PC-3 (cell line): ENCODE measurements at regions not wholly inside any gene's neighbourhood (a gene's known extent, or its start where the extent isn't known, plus 50 kb on each side); places are given as distances from the start of the nearest gene placed in this dataset.

Experiments used
- ATAC-seq: fragments of 200-7000 bp; cut with Tn5 transposase; 2 replicates; pipeline ENCODE4 v1.9.1; 2020; ENCODE audit warnings: mild to moderate bottlenecking, moderate library complexity
- BruUV-seq: library from RNA; stranded (reverse); fragments of 400-500 nt; replicated peaks from 2 replicates; lab custom pipeline; 2021; lab: Mats Ljungman, UMichigan
- CTCF ChIA-PET: fragments of 300-600 bp; sonication (Branson Sonifier 250); formaldehyde crosslinking; loops from one replicate; lab custom pipeline; 2022; ENCODE audit warnings: antibody characterized with exemption; lab: Charles Lee
- POLR2A ChIA-PET: fragments of 300-600 bp; sonication (Branson Sonifier 250); formaldehyde crosslinking; loops from one replicate; lab custom pipeline; 2022; ENCODE audit warnings: antibody characterized with exemption; ENCODE audit not compliant: unreplicated experiment; lab: Charles Lee
- DNase-seq: peaks from one replicate; pipeline ENCODE4 v3.0.0-alpha.2; 2015
- H2AFZ ChIP-seq: fragments of 300-600 bp; sonication (generic); 2 replicates; pipeline ENCODE4 v1.6.0; 2016; ENCODE audit warnings: antibody characterized with exemption, low read length
- H3F3A ChIP-seq: fragments of 300-600 bp; sonication (generic); one replicate; pipeline ENCODE4 v1.6.0; 2017; ENCODE audit warnings: antibody characterized with exemption, low read length, control low read depth, mild to moderate bottlenecking; ENCODE audit not compliant: unreplicated experiment
- H3K27ac ChIP-seq: fragments of 300-600 bp; sonication (generic); 2 replicates; pipeline ENCODE4 v1.5.1; 2016; ENCODE audit warnings: mild to moderate bottlenecking, low read length
- H3K27me3 ChIP-seq: fragments of 300-600 bp; sonication (generic); 2 replicates; pipeline ENCODE4 v1.6.1; 2016; ENCODE audit warnings: low read length, mixed read lengths
- H3K36me3 ChIP-seq: fragments of 300-600 bp; sonication (generic); 2 replicates; pipeline ENCODE4 v1.6.1; 2016; ENCODE audit warnings: low read depth, mixed run types, low read length, mixed read lengths
- H3K4me1 ChIP-seq: fragments of 300-600 bp; sonication (generic); 2 replicates; pipeline ENCODE4 v1.5.1; 2016; ENCODE audit warnings: low read length; ENCODE audit not compliant: insufficient read depth
- H3K4me2 ChIP-seq: fragments of 300-600 bp; sonication (generic); 2 replicates; pipeline ENCODE4 v1.6.0; 2016; ENCODE audit warnings: low read length
- H3K4me3 ChIP-seq: fragments of 300-600 bp; sonication (generic); 2 replicates; pipeline ENCODE4 v1.5.1; 2016; ENCODE audit warnings: mild to moderate bottlenecking, low read length, mixed read lengths
- H3K79me2 ChIP-seq: fragments of 300-600 bp; sonication (generic); 2 replicates; pipeline ENCODE4 v1.6.1; 2017; ENCODE audit warnings: low read length, mixed read lengths
- H3K9ac ChIP-seq: fragments of 300-600 bp; sonication (generic); 2 replicates; pipeline ENCODE4 v1.6.0; 2016; ENCODE audit warnings: mild to moderate bottlenecking, low read length
- H3K9me2 ChIP-seq: fragments of 300-600 bp; sonication (generic); replicated peaks from 2 replicates; pipeline ENCODE4 v1.6.1; 2016; ENCODE audit warnings: mixed run types, low read length, mixed read lengths
- H3K9me3 ChIP-seq: fragments of 300-600 bp; sonication (generic); 2 replicates; pipeline ENCODE4 v1.6.1; 2016; ENCODE audit warnings: low read length, mixed read lengths
- H4K20me1 ChIP-seq: fragments of 300-600 bp; sonication (generic); 2 replicates; pipeline ENCODE4 v1.6.1; 2016; ENCODE audit warnings: low read length, mixed read lengths
- CTCF ChIP-seq: fragments of 300-600 bp; sonication (generic); conservative IDR thresholded peaks from 2 replicates; pipeline ENCODE4 v1.5.1; 2017; ENCODE audit warnings: antibody characterized with exemption, low read depth, mild to moderate bottlenecking, low read length
- EZH2 ChIP-seq: fragments of 300-600 bp; sonication (generic); IDR thresholded peaks from one replicate; pipeline ENCODE4 v1.6.1; 2017; ENCODE audit warnings: antibody characterized with exemption, mild to moderate bottlenecking, low read length; ENCODE audit not compliant: unreplicated experiment
- EZH2phosphoT487 ChIP-seq: fragments of 300-600 bp; sonication (generic); IDR thresholded peaks from 2 replicates; pipeline ENCODE4 v1.6.1; 2018; ENCODE audit warnings: mild to moderate bottlenecking, antibody characterized with exemption, low read length, borderline replicate concordance
- intact Hi-C: fragments of 100-400 bp; cut with micrococcal nuclease; formaldehyde crosslinking; loops from 2 replicates; pipeline ENCODE4 v1.9.0; 2023

GRCh38 chr9:88652876-88653275, 117.9 kb downstream of the NXNL2 start:
- Histone ChIP-seq H3K9me2 (no peaks in the 10 kb centered on the region), H4K20me1 (no peaks in the 10 kb centered on the region), H2AFZ (0 out of 2 replicates have a peak overlapping the region, but pooled peaks have one; percentile 40), H3K79me2 (no peaks in the 10 kb centered on the region), H3K4me3 (no peak overlapping the region), H3K9ac (no peak overlapping the region), H3F3A (no peaks in the 10 kb centered on the region), H3K4me1 (peaks cover 5% of the 10 kb centered on the region; the same call in 1 of the 2 replicates), H3K9me3 (no peaks in the 10 kb centered on the region), H3K4me2 (0 out of 2 replicates have a peak overlapping the region, but pooled peaks have one; percentile 16), H3K36me3 (no peaks in the 10 kb centered on the region), H3K27ac (no peak overlapping the region), H3K27me3 (no peaks in the 10 kb centered on the region)
- ChIA-PET POLR2A (no interaction called here), CTCF (no interaction called here)
- no TSS peak for BruUV-seq
- TF ChIP-seq EZH2 = no peak
- TF ChIP-seq CTCF = no peak
- TF ChIP-seq EZH2phosphoT487 = no peak
- intact Hi-C loops = no loop called here
- DNase-seq = no peak
- no peak for ATAC-seq

- ATAC-seq = no peak
- peaks cover 5% of the 10 kb centered on the region; the same call in 1 of the 2 replicates for H3K4me1 ChIP-seq
- no peaks in the 10 kb centered on the region for H3K9me3 ChIP-seq
- no peaks in the 10 kb centered on the region for H3F3A ChIP-seq
- CTCF ChIA-PET = no interaction called here
- H3K9ac ChIP-seq = no peak overlapping the region
- no peak overlapping the region for H2AFZ ChIP-seq
- H4K20me1 ChIP-seq = no peaks in the 10 kb centered on the region
- TF ChIP-seq EZH2phosphoT487 = no peak
- no peak for TF ChIP-seq CTCF
- no peak for TF ChIP-seq EZH2
- no peaks in the 10 kb centered on the region for H3K9me2 ChIP-seq
- H3K36me3 ChIP-seq = no peaks in the 10 kb centered on the region
- intact Hi-C loops = no loop called here
- no peak for DNase-seq
- no peak overlapping the region for H3K4me3 ChIP-seq
- no peaks in the 10 kb centered on the region for H3K27me3 ChIP-seq
- no peak overlapping the region for H3K4me2 ChIP-seq
- no peaks in the 10 kb centered on the region for H3K79me2 ChIP-seq
- BruUV-seq = no TSS peak
- POLR2A ChIA-PET = no interaction called here
- H3K27ac ChIP-seq = no peak overlapping the region
Measured at GRCh38 chr9:88653406-88653805, 118.4 kb downstream of the NXNL2 start.

DNA sequence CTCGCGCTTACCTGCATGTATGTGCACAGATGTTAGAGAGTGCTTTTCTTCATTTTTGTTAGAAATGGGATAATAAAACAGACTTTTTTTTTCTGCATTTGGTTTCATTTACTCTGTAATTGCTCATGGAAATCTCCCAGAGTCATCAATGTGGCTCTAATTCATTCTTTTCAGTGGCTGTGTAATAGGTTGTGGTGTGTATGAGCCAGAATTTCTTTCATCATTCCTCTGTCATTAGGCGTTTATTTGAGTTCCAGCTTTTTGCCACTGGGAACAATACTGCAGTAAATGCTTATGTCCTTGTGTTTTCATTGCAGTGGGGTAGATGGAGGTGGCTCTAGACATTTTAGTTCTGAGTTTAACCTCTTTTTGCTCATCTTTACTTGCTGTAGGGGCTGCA, 118.9 kb downstream of the NXNL2 start:
- no peaks in the 10 kb centered on the region for H4K20me1 ChIP-seq
- H3K36me3 ChIP-seq = no peaks in the 10 kb centered on the region
- BruUV-seq = no TSS peak
- no peaks in the 10 kb centered on the region for H3K9me3 ChIP-seq
- no peak overlapping the region for H3K9ac ChIP-seq
- H3K79me2 ChIP-seq = no peaks in the 10 kb centered on the region
- no peaks in the 10 kb centered on the region for H3F3A ChIP-seq
- ChIA-PET CTCF (no interaction called here), POLR2A (no interaction called here)
- H3K27ac ChIP-seq = no peak overlapping the region
- DNase-seq = no peak
- H3K4me2 ChIP-seq = no peak overlapping the region
- no peaks in the 10 kb centered on the region for H3K27me3 ChIP-seq
- H3K4me3 ChIP-seq = no peak overlapping the region
- no peak for ATAC-seq
- no peak overlapping the region for H2AFZ ChIP-seq
- H3K9me2 ChIP-seq = no peaks in the 10 kb centered on the region
- intact Hi-C loops = no loop called here
- TF ChIP-seq EZH2 (no peak), EZH2phosphoT487 (no peak), CTCF (no peak)
- H3K4me1 ChIP-seq = peaks cover 5% of the 10 kb centered on the region; the same call in 1 of the 2 replicates
